ENCODE measurements at regions not wholly inside any gene's neighbourhood (a gene's known extent, or its start where the extent isn't known, plus 50 kb on each side); places are given as distances from the start of the nearest gene placed in this dataset.

GRCh38 chr13:78832461-78832860 is 173.5 kb upstream of the OBI1 start:
- TF ChIP-seq, protein P1, sequence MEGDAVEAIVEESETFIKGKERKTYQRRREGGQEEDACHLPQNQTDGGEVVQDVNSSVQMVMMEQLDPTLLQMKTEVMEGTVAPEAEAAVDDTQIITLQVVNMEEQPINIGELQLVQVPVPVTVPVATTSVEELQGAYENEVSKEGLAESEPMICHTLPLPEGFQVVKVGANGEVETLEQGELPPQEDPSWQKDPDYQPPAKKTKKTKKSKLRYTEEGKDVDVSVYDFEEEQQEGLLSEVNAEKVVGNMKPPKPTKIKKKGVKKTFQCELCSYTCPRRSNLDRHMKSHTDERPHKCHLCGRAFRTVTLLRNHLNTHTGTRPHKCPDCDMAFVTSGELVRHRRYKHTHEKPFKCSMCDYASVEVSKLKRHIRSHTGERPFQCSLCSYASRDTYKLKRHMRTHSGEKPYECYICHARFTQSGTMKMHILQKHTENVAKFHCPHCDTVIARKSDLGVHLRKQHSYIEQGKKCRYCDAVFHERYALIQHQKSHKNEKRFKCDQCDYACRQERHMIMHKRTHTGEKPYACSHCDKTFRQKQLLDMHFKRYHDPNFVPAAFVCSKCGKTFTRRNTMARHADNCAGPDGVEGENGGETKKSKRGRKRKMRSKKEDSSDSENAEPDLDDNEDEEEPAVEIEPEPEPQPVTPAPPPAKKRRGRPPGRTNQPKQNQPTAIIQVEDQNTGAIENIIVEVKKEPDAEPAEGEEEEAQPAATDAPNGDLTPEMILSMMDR (IDR thresholded peaks at IDR 0.05) = no peak
- H3K9me3 ChIP-seq (replicated peaks in 1 of 2; ENCODE audit: control insufficient read depth in 1 of 2, insufficient read depth in 1 of 2, low read length in 2 of 2) = no peaks in the 10 kb centered on the region
- WGBS (ENCODE audit: insufficient coverage) = 92% methylated on average over 2 of the region's 3 CpGs
- Mint-ChIP-seq H3K9me3 (peaks cover 0 to 2% (median 0%) of the 10 kb centered on the region in 7 donors), H3K36me3 (no peaks in the 10 kb centered on the region), H3K27me3 (ENCODE audit: low read depth in 3 of 3) (peaks cover 0 to 2% (median 0%) of the 10 kb centered on the region in 3 donors), H3K4me3 (no peak overlapping the region), H3K27ac (no peak overlapping the region), H3K4me1 (no peaks in the 10 kb centered on the region)
- H3K4me1 ChIP-seq (ENCODE audit: control insufficient read depth in 1 of 2, insufficient read depth in 2 of 2, low read length in 2 of 2) = no peaks in the 10 kb centered on the region
- H3K9ac ChIP-seq (ENCODE audit: insufficient read depth, low read length, poor library complexity, severe bottlenecking) = no peak overlapping the region
- no peak overlapping the region for H3K4me2 ChIP-seq (replicated peaks; ENCODE audit: extremely low read depth, low read length, poor library complexity, severe bottlenecking)
- H2AFZ ChIP-seq (ENCODE audit: insufficient read depth, low read depth, low read length, poor library complexity, severe bottlenecking) = no peak overlapping the region
- H3K79me2 ChIP-seq (ENCODE audit: insufficient read depth, low read length) = no peaks in the 10 kb centered on the region
- no peaks in the 10 kb centered on the region for H3K36me3 ChIP-seq (replicated peaks in 1 of 2; ENCODE audit: control insufficient read depth in 1 of 2, insufficient read depth in 2 of 2, low read length in 2 of 2)
- no peak overlapping the region for H3K4me3 ChIP-seq (replicated peaks in 1 of 3; ENCODE audit: low read depth in 2 of 3, low read length in 3 of 3)
- no peaks in the 10 kb centered on the region for H4K20me1 ChIP-seq (ENCODE audit: insufficient read depth, low read length)
- H3K27ac ChIP-seq (ENCODE audit: low read depth in 1 of 2, low read length in 2 of 2) = no peak overlapping the region
- DNase-seq = no peak
- no peaks in the 10 kb centered on the region for H3K27me3 ChIP-seq (ENCODE audit: control insufficient read depth in 2 of 2, insufficient read depth in 2 of 2, low read length in 2 of 2)
- intact Hi-C loops (cut with micrococcal nuclease) = no loop called here

DNA sequence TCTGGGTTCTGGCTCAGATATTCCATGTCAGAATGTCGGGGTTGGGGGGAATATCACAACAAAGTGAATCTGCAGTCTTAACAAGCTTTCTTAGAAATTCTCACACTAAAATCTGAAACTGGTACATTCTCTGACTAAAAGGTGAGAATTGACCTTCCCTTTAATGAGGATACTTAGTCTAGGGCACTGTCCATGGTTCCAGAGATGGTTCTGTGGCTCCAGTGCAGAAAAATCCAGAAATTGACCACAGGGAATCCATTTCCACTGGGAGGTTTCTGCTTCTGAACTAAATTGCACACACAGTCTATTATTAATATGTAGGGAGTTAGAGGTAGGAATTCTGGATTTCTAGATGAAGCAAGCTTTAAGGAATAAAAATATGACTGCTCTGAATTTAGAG is 171.6 kb upstream of the OBI1 start:
- peaks cover 0 to 3% (median 0%) of the 10 kb centered on the region in 7 donors for H3K9me3 Mint-ChIP-seq
- H4K20me1 ChIP-seq (ENCODE audit: insufficient read depth, low read length) = no peaks in the 10 kb centered on the region
- intact Hi-C loops (cut with micrococcal nuclease) = no loop called here
- no peaks in the 10 kb centered on the region for H3K36me3 ChIP-seq (replicated peaks in 1 of 2; ENCODE audit: control insufficient read depth in 1 of 2, insufficient read depth in 2 of 2, low read length in 2 of 2)
- H3K4me3 ChIP-seq (replicated peaks in 1 of 3; ENCODE audit: low read depth in 2 of 3, low read length in 3 of 3) = no peak overlapping the region
- H3K9ac ChIP-seq (ENCODE audit: insufficient read depth, low read length, poor library complexity, severe bottlenecking) = no peak overlapping the region
- H3K27ac ChIP-seq (ENCODE audit: low read depth in 1 of 2, low read length in 2 of 2) = no peak overlapping the region
- H3K27me3 Mint-ChIP-seq (ENCODE audit: low read depth in 3 of 3) = peaks cover 0 to 2% (median 0%) of the 10 kb centered on the region in 3 donors
- H3K36me3 Mint-ChIP-seq = no peaks in the 10 kb centered on the region
- H3K4me1 ChIP-seq (ENCODE audit: control insufficient read depth in 1 of 2, insufficient read depth in 2 of 2, low read length in 2 of 2) = no peaks in the 10 kb centered on the region
- no peak overlapping the region for H3K4me2 ChIP-seq (replicated peaks; ENCODE audit: extremely low read depth, low read length, poor library complexity, severe bottlenecking)
- DNase-seq = no peak
- no peaks in the 10 kb centered on the region for H3K4me1 Mint-ChIP-seq
- no peak overlapping the region for H3K4me3 Mint-ChIP-seq
- TF ChIP-seq, protein P1 (IDR thresholded peaks at IDR 0.05) = no peak
- H3K27ac Mint-ChIP-seq = no peak overlapping the region
- H2AFZ ChIP-seq (ENCODE audit: insufficient read depth, low read depth, low read length, poor library complexity, severe bottlenecking) = no peak overlapping the region
- H3K79me2 ChIP-seq (ENCODE audit: insufficient read depth, low read length) = no peaks in the 10 kb centered on the region
- no CpG with 5 or more reads among the region's 1 CpG for whole genome bisulfite sequencing (ENCODE audit: insufficient coverage)
- no peaks in the 10 kb centered on the region for H3K27me3 ChIP-seq (ENCODE audit: control insufficient read depth in 2 of 2, insufficient read depth in 2 of 2, low read length in 2 of 2)
- no peaks in the 10 kb centered on the region for H3K9me3 ChIP-seq (replicated peaks in 1 of 2; ENCODE audit: control insufficient read depth in 1 of 2, insufficient read depth in 1 of 2, low read length in 2 of 2)

All from CD14-positive monocyte (primary cell).